HL-60 (cell line): ENCODE measurements at regions not wholly inside any gene's neighbourhood (a gene's known extent, or its start where the extent isn't known, plus 50 kb on each side); places are given as distances from the start of the nearest gene placed in this dataset.

Source experiments
- DNase-seq, 2 experiments: peaks; one replicate each; pipeline ENCODE4 v3.0.0-alpha.2; 2010 to 2020; ENCODE audit warnings: low read depth in 1 of 2, low spot score in 1 of 2
- H3K27ac ChIP-seq: fragments of 250-450 bp; sonication (Bioruptor Pico); replicated peaks from 2 replicates; pipeline ENCODE4 v1.5.1; 2020; ENCODE audit warnings: mild to moderate bottlenecking, moderate library complexity
- H3K27me3 ChIP-seq: fragments of 250-450 bp; sonication (Bioruptor Pico); 2 replicates; pipeline ENCODE4 v1.5.1; 2021; ENCODE audit warnings: mild to moderate bottlenecking, moderate library complexity; ENCODE audit not compliant: insufficient read depth, poor library complexity, severe bottlenecking
- H3K4me3 ChIP-seq: replicated peaks from 2 replicates; pipeline ENCODE4 v1.5.1; 2011; ENCODE audit warnings: mild to moderate bottlenecking, control low read depth, low read length; ENCODE audit not compliant: insufficient read depth
- CTCF ChIP-seq: IDR thresholded peaks from one replicate; pipeline ENCODE4 v1.5.1; 2011; ENCODE audit warnings: low read length, control low read depth, inconsistent platforms; ENCODE audit not compliant: insufficient read depth
- GABPA ChIP-seq: IDR thresholded peaks from 2 replicates; pipeline ENCODE4 v1.6.1; 2012; ENCODE audit warnings: low read depth
- POLR2AphosphoS5 ChIP-seq: IDR thresholded peaks from 2 replicates; pipeline ENCODE4 v1.6.1; 2012; ENCODE audit warnings: low read depth
- REST ChIP-seq: IDR thresholded peaks from 2 replicates; pipeline ENCODE4 v1.6.1; 2012; ENCODE audit warnings: low read depth; ENCODE audit not compliant: insufficient replicate concordance
- SPI1 ChIP-seq: IDR thresholded peaks from 2 replicates; pipeline ENCODE4 v1.6.1; 2012; ENCODE audit warnings: low read depth, mild to moderate bottlenecking, borderline replicate concordance

GRCh38 chr11:127506126-127506525, 505.6 kb upstream of the KIRREL3 start:
- H3K27me3 ChIP-seq: no peaks in the 10 kb centered on the region
- H3K27ac ChIP-seq: no peak overlapping the region
- no peak for TF ChIP-seq SPI1
- TF ChIP-seq GABPA: no peak
- no peak for TF ChIP-seq POLR2AphosphoS5
- no peak for TF ChIP-seq REST
- no peak for TF ChIP-seq CTCF
- no peak for DNase-seq
- no peak overlapping the region for H3K4me3 ChIP-seq

DNA sequence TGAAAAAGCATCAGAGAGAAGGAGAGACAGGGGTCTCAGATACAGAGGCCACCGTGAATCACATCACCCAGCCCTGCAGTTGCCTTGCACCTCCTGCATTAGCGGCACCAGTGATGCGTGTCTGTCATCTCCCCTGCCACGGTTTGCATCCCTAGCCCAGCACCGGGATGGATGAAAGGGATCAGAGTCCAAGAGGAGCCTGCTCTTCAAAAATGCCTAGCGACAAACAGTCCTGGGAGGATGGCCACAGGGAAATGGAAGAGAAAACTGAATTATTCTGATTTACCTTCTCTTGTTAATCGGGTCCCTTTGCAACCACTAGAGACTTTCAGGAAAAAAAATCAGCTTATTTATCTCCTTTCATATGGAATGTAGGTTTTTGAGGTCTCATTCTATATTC, 495.6 kb upstream of the KIRREL3 start:
- TF ChIP-seq POLR2AphosphoS5: no peak
- H3K27me3 ChIP-seq: peaks cover 2% of the 10 kb centered on the region
- H3K4me3 ChIP-seq: no peak overlapping the region
- H3K27ac ChIP-seq: no peak overlapping the region
- no peak for DNase-seq

- Histone ChIP-seq H3K4me3 (no peak overlapping the region), H3K27ac (no peak overlapping the region), H3K27me3 (no peaks in the 10 kb centered on the region)
- no peak for DNase-seq
- TF ChIP-seq CTCF (no peak), REST (no peak), POLR2AphosphoS5 (no peak), GABPA (no peak), SPI1 (no peak)
Observed at GRCh38 chr11:127493330-127494022, 492.9 kb upstream of the KIRREL3 start.

DNA sequence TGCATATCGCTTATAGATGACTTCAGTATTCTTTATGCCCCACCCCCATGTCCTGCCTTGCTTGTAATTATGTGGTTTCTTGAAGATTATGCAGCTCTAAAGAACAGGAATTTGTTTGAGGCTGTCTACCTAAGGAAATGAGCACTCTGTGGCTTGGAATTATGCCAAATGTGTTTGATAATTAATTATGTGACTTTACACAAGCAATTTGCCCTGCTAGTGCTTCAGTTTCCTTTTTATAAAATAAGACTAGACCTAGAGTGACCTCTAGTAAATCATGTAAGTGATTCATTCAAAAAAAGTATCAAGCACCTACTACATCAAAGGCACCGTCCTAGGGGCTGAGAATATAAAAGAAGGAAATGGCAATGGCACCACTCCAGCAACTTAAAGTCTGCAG, 491.5 kb upstream of the KIRREL3 start:
- Histone ChIP-seq H3K27me3 (no peaks in the 10 kb centered on the region), H3K4me3 (no peak overlapping the region), H3K27ac (no peak overlapping the region)
- TF ChIP-seq CTCF: no peak
- TF ChIP-seq REST: no peak
- TF ChIP-seq GABPA: no peak
- TF ChIP-seq SPI1: no peak
- no peak for TF ChIP-seq POLR2AphosphoS5
- no peak for DNase-seq
